HG02938 (cell line): ENCODE measurements at regions not wholly inside any gene's neighbourhood (a gene's known extent, or its start where the extent isn't known, plus 50 kb on each side); places are given as distances from the start of the nearest gene placed in this dataset.
"Not testable (repeated sequence)": the region's sequence is repeated elsewhere in the genome, so short reads cannot be mapped to it uniquely, and the experiment has no call there.

Experiments used
- ATAC-seq: cut with Tn5 transposase; IDR thresholded peaks from one replicate; pipeline ENCODE4 v1.9.1; 2021; ENCODE audit warnings: mild to moderate bottlenecking, moderate library complexity; ENCODE audit not compliant: unreplicated experiment

DNA sequence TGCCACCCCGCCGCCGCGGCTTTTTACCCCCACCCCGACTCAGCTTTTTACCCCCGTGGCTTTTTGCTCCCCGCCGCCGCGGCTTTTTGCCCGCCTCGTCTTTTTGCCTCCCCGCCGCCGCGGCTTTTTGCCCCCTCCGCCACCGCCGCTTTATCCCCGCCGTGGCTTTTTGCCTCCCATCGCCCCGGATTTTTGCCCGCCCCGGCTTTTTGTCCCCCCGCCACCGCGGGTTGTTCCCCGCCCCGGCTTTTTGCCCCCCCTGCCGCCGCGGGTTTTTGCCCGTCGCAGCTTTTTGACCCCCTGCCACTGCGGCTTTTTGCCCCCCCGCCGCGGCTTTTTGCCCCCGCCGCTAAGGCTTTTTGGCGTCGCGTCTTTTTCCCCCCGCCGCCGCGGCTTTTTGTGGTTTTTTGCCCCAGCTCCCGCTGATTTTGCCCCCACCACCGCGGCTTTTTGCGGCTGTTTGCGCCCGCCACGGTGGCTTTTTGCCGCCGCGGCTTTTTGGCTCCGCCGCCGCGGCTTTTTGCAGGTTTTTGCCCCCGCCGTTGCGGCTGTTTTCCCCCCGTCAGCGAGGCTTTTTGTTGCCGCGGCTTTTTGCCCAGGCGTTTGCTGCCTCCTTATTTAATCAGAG lies 597.2 kb downstream of the GOLGA6L6 start:
- no peak for ATAC-seq

DNA sequence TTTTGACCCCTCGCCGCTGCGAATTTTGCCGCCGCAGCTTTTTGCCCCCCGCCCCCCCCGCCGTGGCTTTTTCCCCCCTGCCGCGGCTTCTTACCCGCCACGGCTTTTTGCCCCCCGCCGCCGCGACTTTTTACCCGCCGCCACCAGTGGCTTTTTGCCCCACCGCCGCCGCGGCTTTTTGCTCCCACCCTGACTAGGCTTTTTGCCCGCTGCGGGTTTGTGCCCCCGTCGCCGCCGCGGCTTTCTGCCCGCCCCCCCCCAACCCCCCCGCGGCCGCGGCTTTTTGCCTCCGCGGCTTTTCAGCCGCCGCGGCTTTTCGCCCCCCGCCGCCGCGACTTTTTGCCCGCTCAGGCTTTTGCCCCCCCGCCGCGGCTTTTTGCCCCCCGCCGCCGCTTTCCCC lies 598.1 kb downstream of the GOLGA6L6 start:
- ATAC-seq = no peak

DNA sequence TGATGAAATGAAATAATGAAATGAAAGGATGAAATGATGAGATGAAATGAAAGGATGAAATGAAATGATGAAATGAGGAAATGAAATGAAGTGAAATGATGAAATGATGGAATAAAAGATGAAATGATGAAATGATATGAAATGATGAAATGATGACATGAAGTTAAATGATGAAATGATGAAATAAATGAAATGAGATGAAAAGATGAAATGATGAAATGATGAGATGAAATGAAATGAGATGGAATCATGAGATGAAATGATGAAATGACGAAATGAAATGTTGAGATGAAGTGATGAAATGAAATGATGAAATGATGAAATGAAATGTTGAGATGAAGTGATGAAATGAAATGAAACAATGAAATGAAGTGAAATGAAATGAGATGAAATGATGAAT lies 638.3 kb downstream of the GOLGA6L6 start:
- not testable (repeated sequence) for ATAC-seq

DNA sequence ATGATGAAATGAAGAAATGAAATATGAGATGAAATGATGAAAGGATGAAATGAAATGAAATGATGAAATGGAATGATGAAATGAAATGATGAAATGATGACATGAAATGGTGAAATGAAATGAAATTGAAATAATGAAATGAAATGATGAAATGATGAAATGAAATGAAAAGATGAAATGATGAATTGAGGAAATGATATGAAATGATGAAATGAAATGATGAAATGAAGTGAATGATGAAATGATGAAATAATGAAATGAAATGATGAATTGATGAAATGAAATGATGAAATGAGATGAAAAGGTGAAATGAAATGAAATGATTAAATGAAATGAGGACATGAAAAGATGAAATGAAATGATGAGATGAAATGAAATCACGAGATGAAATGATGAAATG lies 639.2 kb downstream of the GOLGA6L6 start:
- not testable (repeated sequence) for ATAC-seq

DNA sequence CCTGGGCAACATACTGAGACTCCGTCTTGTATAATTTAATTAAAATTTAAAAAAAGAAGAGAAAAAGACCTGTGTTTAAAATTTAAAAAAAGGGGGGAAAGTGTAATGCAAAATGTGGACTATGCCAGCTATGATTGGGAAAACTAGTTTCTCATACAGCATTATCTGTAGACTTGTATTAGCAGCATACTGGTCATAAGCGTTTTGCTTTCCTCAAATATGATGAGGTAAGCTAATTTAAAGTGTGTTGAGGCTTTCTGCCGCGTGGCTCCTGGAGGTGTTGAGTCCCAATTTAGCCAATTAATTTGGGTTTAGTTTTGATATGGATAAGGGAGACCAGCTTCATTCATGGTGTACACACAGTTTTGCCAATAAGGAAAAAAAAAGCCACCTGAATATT lies 640.2 kb downstream of the GOLGA6L6 start:
- ATAC-seq = not testable (repeated sequence)

DNA sequence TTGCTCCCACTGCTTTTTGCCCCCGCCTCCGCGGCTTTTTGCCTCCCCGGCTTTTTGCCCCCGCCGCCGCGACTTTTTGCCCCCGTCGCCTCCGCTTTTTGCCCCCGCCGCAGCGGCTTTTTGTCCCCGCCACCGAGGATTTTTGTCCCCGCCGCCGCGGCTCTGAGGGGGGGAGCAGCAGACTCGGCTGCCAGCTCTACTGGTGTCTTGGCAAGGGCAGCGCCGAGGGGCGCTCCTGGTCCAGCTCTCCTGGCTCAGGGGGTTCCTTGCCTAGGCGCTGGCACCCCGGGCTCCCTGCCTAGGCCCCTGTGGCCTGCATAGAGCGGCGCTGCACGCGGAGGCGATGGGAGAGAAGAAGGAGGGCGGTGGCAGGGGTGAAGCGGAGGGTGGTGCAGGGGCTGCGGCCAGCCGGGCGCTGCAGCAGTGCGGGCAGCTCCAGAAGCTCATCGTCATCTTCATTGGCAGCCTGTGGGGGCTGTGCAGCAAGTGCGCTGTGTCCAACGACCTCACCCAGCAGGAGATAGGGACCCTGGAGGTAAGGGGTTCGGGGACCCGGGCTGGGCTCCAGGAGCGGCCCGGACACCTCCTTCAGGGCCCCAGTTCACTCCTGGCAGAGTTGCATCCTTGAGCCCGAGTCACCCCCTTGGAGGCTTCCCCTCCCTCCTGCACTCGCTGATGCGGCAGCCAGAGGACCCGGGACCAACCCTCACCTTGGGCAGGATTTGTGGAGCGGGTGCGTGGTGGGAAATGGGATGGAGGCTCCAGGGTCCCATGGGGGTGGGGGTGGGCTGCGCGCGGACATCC lies 642.4 kb downstream of the GOLGA6L6 start:
- no peak for ATAC-seq

DNA sequence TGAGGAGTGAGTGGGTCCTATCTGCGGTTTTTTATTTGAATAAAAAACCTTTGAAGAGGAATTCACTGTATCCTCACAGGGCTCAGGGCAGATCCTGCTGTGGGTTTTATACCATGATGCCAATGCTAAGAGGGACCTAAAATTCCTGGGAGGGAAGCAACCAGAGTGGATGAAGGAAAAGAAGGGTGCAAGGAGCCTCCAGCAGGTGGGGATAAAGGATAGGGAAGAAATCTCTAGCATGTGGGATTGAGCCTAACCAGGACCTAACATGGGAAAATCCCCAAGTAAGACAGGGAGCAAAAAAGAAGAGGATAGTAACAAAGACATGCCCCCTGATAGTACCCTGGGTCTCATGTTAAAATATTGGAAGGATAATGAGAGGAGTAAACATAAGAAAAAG lies 652.8 kb downstream of the GOLGA6L6 start:
- ATAC-seq = not testable (repeated sequence)

DNA sequence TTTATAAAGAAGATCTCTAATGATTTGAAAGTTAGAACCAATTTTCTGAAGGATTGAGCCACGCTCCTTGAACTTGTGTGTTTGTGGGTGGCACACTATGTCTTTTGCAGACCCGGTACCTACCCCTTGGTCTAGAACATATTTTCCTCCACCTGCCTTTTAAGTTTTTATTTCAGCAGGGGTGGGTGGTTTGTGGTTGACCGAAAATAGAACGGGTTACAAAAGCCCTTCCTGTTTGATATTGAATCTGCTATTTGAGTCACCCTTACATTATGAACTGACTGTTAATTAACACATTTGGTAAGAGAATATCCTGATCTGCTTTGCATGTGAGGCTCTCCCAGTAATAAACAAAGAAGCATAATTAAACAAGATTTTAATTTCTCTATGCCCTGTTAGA lies 697.5 kb downstream of the GOLGA6L6 start:
- not testable (repeated sequence) for ATAC-seq
